HEK293 (cell line): ENCODE measurements at regions not wholly inside any gene's neighbourhood (a gene's known extent, or its start where the extent isn't known, plus 50 kb on each side); places are given as distances from the start of the nearest gene placed in this dataset.

Experiments
- CTCF ChIA-PET: fragments of 350-600 bp; formaldehyde crosslinking; extraction: SDS; loops from one replicate; lab custom pipeline; 2021; ENCODE audit warnings: antibody characterized with exemption; lab: Yijun Ruan, JAX
- POLR2A ChIA-PET: fragments of 300-600 bp; formaldehyde crosslinking; extraction: SDS; loops from one replicate; lab custom pipeline; 2020; ENCODE audit warnings: antibody characterized with exemption, inconsistent platforms; lab: Yijun Ruan, JAX
- H3K27ac ChIP-seq: fragments of 200-500 bp; sonication (Bioruptor generic); 2 replicates; pipeline ENCODE4 v1.5.1; 2014; ENCODE audit warnings: low read depth, low read length, control low read depth, inconsistent platforms; ENCODE audit errors: extremely low read depth
- H3K36me3 ChIP-seq, 2 experiments: fragments of 200-500 bp in 1 of 2; sonication (Bioruptor generic) in 1 of 2; 1 replicate in 1 of 2; 2 replicates in 1 of 2; pipeline ENCODE4 v1.5.1; 2014 to 2017; ENCODE audit warnings: inconsistent platforms in 2 of 2, low read length in 2 of 2; ENCODE audit not compliant: control insufficient read depth in 2 of 2, insufficient read depth in 1 of 2
- H3K4me1 ChIP-seq: fragments of 200-500 bp; sonication (Bioruptor generic); 2 replicates; pipeline ENCODE4 v1.5.1; 2014; ENCODE audit warnings: mild to moderate bottlenecking, low read length, inconsistent platforms; ENCODE audit not compliant: control insufficient read depth, insufficient read depth
- H3K4me3 ChIP-seq: 2 replicates; pipeline ENCODE4 v1.5.1; 2011; ENCODE audit warnings: low read depth, mild to moderate bottlenecking, control low read depth, low read length, moderate library complexity
- H3K9me3 ChIP-seq: fragments of 200-500 bp; sonication (Bioruptor generic); 2 replicates; pipeline ENCODE4 v1.5.1; 2014; ENCODE audit warnings: low read depth, low read length, inconsistent platforms; ENCODE audit not compliant: control insufficient read depth, insufficient read depth
- HOXA7 ChIP-seq: sonication (generic); formaldehyde crosslinking; IDR thresholded peaks from 2 replicates; pipeline ENCODE4 v1.8.1; 2022; ENCODE audit warnings: missing genetic modification reagents, borderline replicate concordance
- IKZF3 ChIP-seq: fragments of 450-650 bp; IDR thresholded peaks from 2 replicates; pipeline ENCODE4 v1.5.0; 2018; ENCODE audit warnings: missing biosample characterization, mild to moderate bottlenecking, missing genetic modification characterization, moderate library complexity
- KLF10 ChIP-seq: fragments of 450-650 bp; IDR thresholded peaks from 2 replicates; pipeline ENCODE4 v1.5.1; 2018; ENCODE audit warnings: missing biosample characterization, mild to moderate bottlenecking, missing genetic modification characterization
- MEIS1 ChIP-seq: sonication (generic); formaldehyde crosslinking; IDR thresholded peaks from 2 replicates; pipeline ENCODE4 v1.8.1; 2022; ENCODE audit warnings: missing genetic modification reagents, mild to moderate bottlenecking, borderline replicate concordance
- RBAK ChIP-seq: fragments of 450-650 bp; formaldehyde crosslinking; IDR thresholded peaks from 2 replicates; pipeline ENCODE4 v1.5.1; 2016; ENCODE audit warnings: missing biosample characterization, missing genetic modification characterization
- SP2 ChIP-seq: fragments of 450-650 bp; formaldehyde crosslinking; IDR thresholded peaks from 2 replicates; pipeline ENCODE4 v1.5.1; 2016; ENCODE audit warnings: missing biosample characterization, missing genetic modification characterization
- TRIM28 ChIP-seq: IDR thresholded peaks from 2 replicates; pipeline ENCODE4 v1.6.1; 2011; ENCODE audit warnings: low read length, control low read depth, borderline replicate concordance
- ZBTB7A ChIP-seq: fragments of 450-650 bp; formaldehyde crosslinking; IDR thresholded peaks from 2 replicates; pipeline ENCODE4 v1.5.1; 2016; ENCODE audit warnings: low read depth, missing biosample characterization, missing genetic modification characterization
- ZNF132 ChIP-seq: fragments of 450-650 bp; formaldehyde crosslinking; IDR thresholded peaks from 2 replicates; pipeline ENCODE4 v1.5.1; 2017; ENCODE audit warnings: missing biosample characterization, missing genetic modification characterization, borderline replicate concordance
- ZNF133 ChIP-seq: fragments of 450-650 bp; formaldehyde crosslinking; IDR thresholded peaks from 2 replicates; pipeline ENCODE4 v1.5.1; 2016; ENCODE audit warnings: missing biosample characterization, missing genetic modification characterization
- ZNF138 ChIP-seq: fragments of 450-650 bp; formaldehyde crosslinking; IDR thresholded peaks from 2 replicates; pipeline ENCODE4 v1.5.1; 2016; ENCODE audit warnings: missing biosample characterization, missing genetic modification characterization, borderline replicate concordance
- ZNF155 ChIP-seq: fragments of 450-650 bp; formaldehyde crosslinking; IDR thresholded peaks from 2 replicates; pipeline ENCODE4 v1.5.1; 2016; ENCODE audit warnings: missing biosample characterization, missing genetic modification characterization
- ZNF16 ChIP-seq: fragments of 450-650 bp; formaldehyde crosslinking; IDR thresholded peaks from 2 replicates; pipeline ENCODE4 v1.5.1; 2016; ENCODE audit warnings: low read depth, missing biosample characterization, missing genetic modification characterization
- ZNF26 ChIP-seq: fragments of 450-650 bp; formaldehyde crosslinking; IDR thresholded peaks from 2 replicates; pipeline ENCODE4 v1.5.1; 2016; ENCODE audit warnings: missing biosample characterization, missing genetic modification characterization
- ZNF394 ChIP-seq: fragments of 450-650 bp; formaldehyde crosslinking; IDR thresholded peaks from 2 replicates; pipeline ENCODE4 v1.5.1; 2016; ENCODE audit warnings: missing biosample characterization, missing genetic modification characterization, mild to moderate bottlenecking, moderate library complexity, borderline replicate concordance
- ZNF514 ChIP-seq: fragments of 450-650 bp; formaldehyde crosslinking; IDR thresholded peaks from 2 replicates; pipeline ENCODE4 v1.5.1; 2016; ENCODE audit warnings: missing biosample characterization, missing genetic modification characterization
- ZNF521 ChIP-seq: fragments of 450-650 bp; formaldehyde crosslinking; IDR thresholded peaks from 2 replicates; pipeline ENCODE4 v1.5.1; 2017; ENCODE audit warnings: missing biosample characterization, mild to moderate bottlenecking, missing genetic modification characterization
- ZNF571 ChIP-seq: fragments of 450-650 bp; formaldehyde crosslinking; IDR thresholded peaks from 2 replicates; pipeline ENCODE4 v1.5.0; 2017; ENCODE audit warnings: missing biosample characterization, missing genetic modification characterization
- ZNF629 ChIP-seq: fragments of 450-650 bp; formaldehyde crosslinking; IDR thresholded peaks from 2 replicates; pipeline ENCODE4 v1.5.1; 2017; ENCODE audit warnings: missing biosample characterization, missing genetic modification characterization
- ZNF654 ChIP-seq: fragments of 450-650 bp; formaldehyde crosslinking; IDR thresholded peaks from 2 replicates; pipeline ENCODE4 v1.5.1; 2016; ENCODE audit warnings: low read depth, missing biosample characterization, missing genetic modification characterization
- ZNF701 ChIP-seq: fragments of 450-650 bp; formaldehyde crosslinking; IDR thresholded peaks from 2 replicates; pipeline ENCODE4 v1.5.1; 2016; ENCODE audit warnings: missing biosample characterization, missing genetic modification characterization
- ZNF707 ChIP-seq: fragments of 450-650 bp; formaldehyde crosslinking; IDR thresholded peaks from 2 replicates; pipeline ENCODE4 v1.5.1; 2016; ENCODE audit warnings: missing biosample characterization, missing genetic modification characterization
- ZSCAN18 ChIP-seq: fragments of 450-650 bp; formaldehyde crosslinking; IDR thresholded peaks from 2 replicates; pipeline ENCODE4 v1.5.1; 2016; ENCODE audit warnings: missing biosample characterization, missing genetic modification characterization
- ZSCAN23 ChIP-seq: fragments of 450-650 bp; formaldehyde crosslinking; IDR thresholded peaks from 2 replicates; pipeline ENCODE4 v1.5.1; 2016; ENCODE audit warnings: missing biosample characterization, missing genetic modification characterization
- TF ChIP-seq, protein P1 (sequence below): sonication (generic); formaldehyde crosslinking; IDR thresholded peaks from 2 replicates; pipeline ENCODE4 v1.8.1; 2022; ENCODE audit warnings: mild to moderate bottlenecking, moderate library complexity, missing genetic modification reagents
- TF ChIP-seq, protein P2 (sequence below): fragments of 450-650 bp; formaldehyde crosslinking; IDR thresholded peaks from 2 replicates; pipeline ENCODE4; 2016; ENCODE audit warnings: missing biosample characterization, missing genetic modification characterization
- TF ChIP-seq, protein P3 (sequence below): fragments of 450-650 bp; formaldehyde crosslinking; IDR thresholded peaks from 2 replicates; pipeline ENCODE4 v1.5.1; 2016; ENCODE audit warnings: missing biosample characterization, missing genetic modification characterization

- Histone ChIP-seq H3K27ac (no peak overlapping the region), H3K4me3 (no peak overlapping the region), H3K4me1 (peaks cover 3% of the 10 kb centered on the region; the same call in 1 of the 2 replicates), H3K9me3 (no peaks in the 10 kb centered on the region), H3K36me3 (no peaks in the 10 kb centered on the region)
- CTCF ChIA-PET = no interaction called here
- TF ChIP-seq ZNF707 (tag by site-specific recombination) = no peak
- TF ChIP-seq, protein P1, sequence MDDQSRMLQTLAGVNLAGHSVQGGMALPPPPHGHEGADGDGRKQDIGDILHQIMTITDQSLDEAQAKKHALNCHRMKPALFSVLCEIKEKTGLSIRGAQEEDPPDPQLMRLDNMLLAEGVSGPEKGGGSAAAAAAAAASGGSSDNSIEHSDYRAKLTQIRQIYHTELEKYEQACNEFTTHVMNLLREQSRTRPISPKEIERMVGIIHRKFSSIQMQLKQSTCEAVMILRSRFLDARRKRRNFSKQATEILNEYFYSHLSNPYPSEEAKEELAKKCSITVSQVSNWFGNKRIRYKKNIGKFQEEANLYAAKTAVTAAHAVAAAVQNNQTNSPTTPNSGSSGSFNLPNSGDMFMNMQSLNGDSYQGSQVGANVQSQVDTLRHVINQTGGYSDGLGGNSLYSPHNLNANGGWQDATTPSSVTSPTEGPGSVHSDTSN (CRISPR knock-in tag) = no peak
- TF ChIP-seq TRIM28 = no peak
- no peak for TF ChIP-seq SP2
- TF ChIP-seq ZNF133 (tag by site-specific recombination) = no peak
- no peak for TF ChIP-seq ZNF26 (tag by site-specific recombination)
- no peak for TF ChIP-seq IKZF3 (tag by site-specific recombination)
- POLR2A ChIA-PET = no interaction called here
These were observed 184.2 kb upstream of the RALGAPA2 start for GRCh38 chr20:20896606-20897005.

- Histone ChIP-seq H3K27ac (no peak overlapping the region), H3K4me1 (peaks cover 3% of the 10 kb centered on the region; the same call in 1 of the 2 replicates), H3K4me3 (no peak overlapping the region), H3K36me3 (no peaks in the 10 kb centered on the region), H3K9me3 (no peaks in the 10 kb centered on the region)
- CTCF ChIA-PET = no interaction called here
- no peak for TF ChIP-seq ZNF514 (tag by site-specific recombination)
- TF ChIP-seq RBAK (tag by site-specific recombination) = no peak
- TF ChIP-seq, protein P2, sequence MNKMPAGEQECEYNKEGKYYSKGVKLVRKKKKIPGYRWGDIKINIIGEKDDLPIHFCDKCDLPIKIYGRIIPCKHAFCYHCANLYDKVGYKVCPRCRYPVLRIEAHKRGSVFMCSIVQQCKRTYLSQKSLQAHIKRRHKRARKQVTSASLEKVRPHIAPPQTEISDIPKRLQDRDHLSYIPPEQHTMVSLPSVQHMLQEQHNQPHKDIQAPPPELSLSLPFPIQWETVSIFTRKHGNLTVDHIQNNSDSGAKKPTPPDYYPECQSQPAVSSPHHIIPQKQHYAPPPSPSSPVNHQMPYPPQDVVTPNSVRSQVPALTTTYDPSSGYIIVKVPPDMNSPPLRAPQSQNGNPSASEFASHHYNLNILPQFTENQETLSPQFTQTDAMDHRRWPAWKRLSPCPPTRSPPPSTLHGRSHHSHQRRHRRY (tag by site-specific recombination) = no peak
- no peak for TF ChIP-seq ZNF132 (tag by site-specific recombination)
- no peak for TF ChIP-seq ZNF701
- TF ChIP-seq HOXA7 (CRISPR knock-in tag) = no peak
- no peak for TF ChIP-seq MEIS1 (CRISPR knock-in tag)
- TF ChIP-seq ZBTB7A (tag by site-specific recombination) = no peak
- no peak for TF ChIP-seq KLF10 (tag by site-specific recombination)
- no peak for TF ChIP-seq ZNF571 (tag by site-specific recombination)
- TF ChIP-seq ZNF155 = no peak
- no peak for TF ChIP-seq ZNF521 (tag by site-specific recombination)
- TF ChIP-seq ZNF138 (tag by site-specific recombination) = no peak
- no peak for TF ChIP-seq ZNF394 (tag by site-specific recombination)
- TF ChIP-seq ZSCAN18 (tag by site-specific recombination) = no peak
- no peak for TF ChIP-seq ZNF654 (tag by site-specific recombination)
- TF ChIP-seq, protein P3, sequence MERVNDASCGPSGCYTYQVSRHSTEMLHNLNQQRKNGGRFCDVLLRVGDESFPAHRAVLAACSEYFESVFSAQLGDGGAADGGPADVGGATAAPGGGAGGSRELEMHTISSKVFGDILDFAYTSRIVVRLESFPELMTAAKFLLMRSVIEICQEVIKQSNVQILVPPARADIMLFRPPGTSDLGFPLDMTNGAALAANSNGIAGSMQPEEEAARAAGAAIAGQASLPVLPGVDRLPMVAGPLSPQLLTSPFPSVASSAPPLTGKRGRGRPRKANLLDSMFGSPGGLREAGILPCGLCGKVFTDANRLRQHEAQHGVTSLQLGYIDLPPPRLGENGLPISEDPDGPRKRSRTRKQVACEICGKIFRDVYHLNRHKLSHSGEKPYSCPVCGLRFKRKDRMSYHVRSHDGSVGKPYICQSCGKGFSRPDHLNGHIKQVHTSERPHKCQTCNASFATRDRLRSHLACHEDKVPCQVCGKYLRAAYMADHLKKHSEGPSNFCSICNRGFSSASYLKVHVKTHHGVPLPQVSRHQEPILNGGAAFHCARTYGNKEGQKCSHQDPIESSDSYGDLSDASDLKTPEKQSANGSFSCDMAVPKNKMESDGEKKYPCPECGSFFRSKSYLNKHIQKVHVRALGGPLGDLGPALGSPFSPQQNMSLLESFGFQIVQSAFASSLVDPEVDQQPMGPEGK (tag by site-specific recombination) = no peak
- TF ChIP-seq ZSCAN23 (tag by site-specific recombination) = no peak
- TF ChIP-seq ZNF16 (tag by site-specific recombination) = no peak
- no peak for TF ChIP-seq ZNF629 (tag by site-specific recombination)
- POLR2A ChIA-PET = no interaction called here
These were observed 183.1 kb upstream of the RALGAPA2 start for GRCh38 chr20:20895537-20895936.
